ENCODE measurements at regions not wholly inside any gene's neighbourhood (a gene's known extent, or its start where the extent isn't known, plus 50 kb on each side); places are given as distances from the start of the nearest gene placed in this dataset.

- DNase-seq = no peak
- H3K14ac ChIP-seq (ENCODE audit: low read length in 2 of 2) = no peak overlapping the region
- no peak overlapping the region for H4K8ac ChIP-seq (ENCODE audit: low read length)
- no peak overlapping the region for H3K18ac ChIP-seq (ENCODE audit: low read depth in 1 of 2, low read length in 2 of 2)
- no peaks in the 10 kb centered on the region for H3K27me3 ChIP-seq (ENCODE audit: control insufficient read depth in 1 of 2, insufficient read depth in 1 of 2, low read length in 2 of 2)
- no peak overlapping the region for H3K9ac ChIP-seq (ENCODE audit: low read length)
- H2BK5ac ChIP-seq (ENCODE audit: low read depth, low read length, poor library complexity, severe bottlenecking) = no peak overlapping the region
- WGBS = 88% methylated on average over 8 of the region's 9 CpGs
- H3K4me3 ChIP-seq (ENCODE audit: insufficient read depth in 1 of 2, low read depth in 1 of 2, low read length in 2 of 2) = no peak overlapping the region
- no peak overlapping the region for H3K4me2 ChIP-seq (ENCODE audit: low read length, poor library complexity, severe bottlenecking)
- H3K27ac ChIP-seq (ENCODE audit: low read length, poor library complexity, severe bottlenecking) = no peak overlapping the region
- H2BK12ac ChIP-seq (ENCODE audit: low read length in 2 of 2) = no peak overlapping the region
- H2AK5ac ChIP-seq (ENCODE audit: low read length, severe bottlenecking) = no peak overlapping the region
- H3K4ac ChIP-seq (ENCODE audit: low read depth in 1 of 2, low read length in 2 of 2) = no peak overlapping the region
- no peaks in the 10 kb centered on the region for H3K36me3 ChIP-seq (ENCODE audit: control insufficient read depth in 1 of 2, insufficient read depth in 2 of 2, low read depth in 1 of 2, low read length in 2 of 2)
- H3K9me3 ChIP-seq (ENCODE audit: control insufficient read depth, low read length) = no peaks in the 10 kb centered on the region
- H3K4me1 ChIP-seq (ENCODE audit: control insufficient read depth, insufficient read depth, low read depth, low read length) = no peaks in the 10 kb centered on the region
- no peak overlapping the region for H2AFZ ChIP-seq (ENCODE audit: low read depth, low read length)
- H3K79me1 ChIP-seq (replicated peaks; ENCODE audit: low read length, poor library complexity, severe bottlenecking) = no peaks in the 10 kb centered on the region
- no peak overlapping the region for H2BK120ac ChIP-seq (ENCODE audit: low read depth, low read length)
- no peak overlapping the region for H3K23ac ChIP-seq (ENCODE audit: low read length in 2 of 2)
- H2BK15ac ChIP-seq (ENCODE audit: low read depth, poor library complexity, severe bottlenecking) = no peak overlapping the region
- H4K91ac ChIP-seq (ENCODE audit: low read length) = no peak overlapping the region
Observed at GRCh38 chr4:32261196-32261595, 1541.0 kb downstream of the PCDH7 start.

- no peak overlapping the region for H3K14ac ChIP-seq (ENCODE audit: low read length in 2 of 2)
- no peaks in the 10 kb centered on the region for H3K9me3 ChIP-seq (ENCODE audit: control insufficient read depth, low read length)
- no peak overlapping the region for H3K23ac ChIP-seq (ENCODE audit: low read length in 2 of 2)
- H2BK15ac ChIP-seq (ENCODE audit: low read depth, poor library complexity, severe bottlenecking) = no peak overlapping the region
- H3K9ac ChIP-seq (ENCODE audit: low read length) = no peak overlapping the region
- H3K27ac ChIP-seq (ENCODE audit: low read length, poor library complexity, severe bottlenecking) = no peak overlapping the region
- H3K4ac ChIP-seq (ENCODE audit: low read depth in 1 of 2, low read length in 2 of 2) = no peak overlapping the region
- no peaks in the 10 kb centered on the region for H3K79me1 ChIP-seq (replicated peaks; ENCODE audit: low read length, poor library complexity, severe bottlenecking)
- WGBS = no CpG with 5 or more reads among the region's 1 CpG
- no peak overlapping the region for H3K4me3 ChIP-seq (ENCODE audit: insufficient read depth in 1 of 2, low read depth in 1 of 2, low read length in 2 of 2)
- no peaks in the 10 kb centered on the region for H3K4me1 ChIP-seq (ENCODE audit: control insufficient read depth, insufficient read depth, low read depth, low read length)
- no peak overlapping the region for H2BK5ac ChIP-seq (ENCODE audit: low read depth, low read length, poor library complexity, severe bottlenecking)
- DNase-seq = peak; percentile 3
- H4K8ac ChIP-seq (ENCODE audit: low read length) = no peak overlapping the region
- H2BK120ac ChIP-seq (ENCODE audit: low read depth, low read length) = no peak overlapping the region
- H3K27me3 ChIP-seq (ENCODE audit: control insufficient read depth in 1 of 2, insufficient read depth in 1 of 2, low read length in 2 of 2) = no peaks in the 10 kb centered on the region
- H4K91ac ChIP-seq (ENCODE audit: low read length) = no peak overlapping the region
- no peaks in the 10 kb centered on the region for H3K36me3 ChIP-seq (ENCODE audit: control insufficient read depth in 1 of 2, insufficient read depth in 2 of 2, low read depth in 1 of 2, low read length in 2 of 2)
- H2BK12ac ChIP-seq (ENCODE audit: low read length in 2 of 2) = no peak overlapping the region
- no peak overlapping the region for H3K4me2 ChIP-seq (ENCODE audit: low read length, poor library complexity, severe bottlenecking)
- H3K18ac ChIP-seq (ENCODE audit: low read depth in 1 of 2, low read length in 2 of 2) = no peak overlapping the region
- H2AK5ac ChIP-seq (ENCODE audit: low read length, severe bottlenecking) = no peak overlapping the region
- no peak overlapping the region for H2AFZ ChIP-seq (ENCODE audit: low read depth, low read length)
Observed at GRCh38 chr4:32268863-32269262, 1548.7 kb downstream of the PCDH7 start.

GRCh38 chr4:32290102-32290501, 1569.9 kb downstream of the PCDH7 start:
- no peak overlapping the region for H2BK5ac ChIP-seq (ENCODE audit: low read depth, low read length, poor library complexity, severe bottlenecking)
- peaks cover 5% of the 10 kb centered on the region for H3K9me3 ChIP-seq (ENCODE audit: control insufficient read depth, low read length)
- H2BK120ac ChIP-seq (ENCODE audit: low read depth, low read length) = no peak overlapping the region
- H2BK15ac ChIP-seq (ENCODE audit: low read depth, poor library complexity, severe bottlenecking) = no peak overlapping the region
- H3K4me1 ChIP-seq (ENCODE audit: control insufficient read depth, insufficient read depth, low read depth, low read length) = no peaks in the 10 kb centered on the region
- no peak overlapping the region for H2BK12ac ChIP-seq (ENCODE audit: low read length in 2 of 2)
- no peak overlapping the region for H3K14ac ChIP-seq (ENCODE audit: low read length in 2 of 2)
- H3K4me3 ChIP-seq (ENCODE audit: insufficient read depth in 1 of 2, low read depth in 1 of 2, low read length in 2 of 2) = no peak overlapping the region
- no peak overlapping the region for H3K4me2 ChIP-seq (ENCODE audit: low read length, poor library complexity, severe bottlenecking)
- no peak overlapping the region for H2AK5ac ChIP-seq (ENCODE audit: low read length, severe bottlenecking)
- 89% methylated on average over 1 of the region's 1 CpG for WGBS
- no peaks in the 10 kb centered on the region for H3K27me3 ChIP-seq (ENCODE audit: control insufficient read depth in 1 of 2, insufficient read depth in 1 of 2, low read length in 2 of 2)
- no peak overlapping the region for H4K91ac ChIP-seq (ENCODE audit: low read length)
- no peak overlapping the region for H3K18ac ChIP-seq (ENCODE audit: low read depth in 1 of 2, low read length in 2 of 2)
- no peaks in the 10 kb centered on the region for H3K79me1 ChIP-seq (replicated peaks; ENCODE audit: low read length, poor library complexity, severe bottlenecking)
- no peak overlapping the region for H3K27ac ChIP-seq (ENCODE audit: low read length, poor library complexity, severe bottlenecking)
- H2AFZ ChIP-seq (ENCODE audit: low read depth, low read length) = no peak overlapping the region
- H3K23ac ChIP-seq (ENCODE audit: low read length in 2 of 2) = no peak overlapping the region
- no peak overlapping the region for H4K8ac ChIP-seq (ENCODE audit: low read length)
- no peak overlapping the region for H3K4ac ChIP-seq (ENCODE audit: low read depth in 1 of 2, low read length in 2 of 2)
- DNase-seq = no peak
- H3K36me3 ChIP-seq (ENCODE audit: control insufficient read depth in 1 of 2, insufficient read depth in 2 of 2, low read depth in 1 of 2, low read length in 2 of 2) = no peaks in the 10 kb centered on the region
- no peak overlapping the region for H3K9ac ChIP-seq (ENCODE audit: low read length)

GRCh38 chr4:32318926-32319325, 1598.8 kb downstream of the PCDH7 start:
- Histone ChIP-seq H3K9me3 (ENCODE audit: control insufficient read depth, low read length) (peaks cover 3% of the 10 kb centered on the region), H3K9ac (ENCODE audit: low read length) (no peak overlapping the region), H2AFZ (ENCODE audit: low read depth, low read length) (no peak overlapping the region), H3K14ac (ENCODE audit: low read length in 2 of 2) (no peak overlapping the region), H4K8ac (ENCODE audit: low read length) (no peak overlapping the region), H3K18ac (ENCODE audit: low read depth in 1 of 2, low read length in 2 of 2) (no peak overlapping the region), H3K4me1 (ENCODE audit: control insufficient read depth, insufficient read depth, low read depth, low read length) (no peaks in the 10 kb centered on the region), H3K23ac (ENCODE audit: low read length in 2 of 2) (no peak overlapping the region), H2BK120ac (ENCODE audit: low read depth, low read length) (no peak overlapping the region), H3K4me3 (ENCODE audit: insufficient read depth in 1 of 2, low read depth in 1 of 2, low read length in 2 of 2) (no peak overlapping the region), H4K91ac (ENCODE audit: low read length) (no peak overlapping the region), H3K4ac (ENCODE audit: low read depth in 1 of 2, low read length in 2 of 2) (no peak overlapping the region), H3K4me2 (ENCODE audit: low read length, poor library complexity, severe bottlenecking) (no peak overlapping the region), H3K27me3 (ENCODE audit: control insufficient read depth in 1 of 2, insufficient read depth in 1 of 2, low read length in 2 of 2) (no peaks in the 10 kb centered on the region), H3K27ac (ENCODE audit: low read length, poor library complexity, severe bottlenecking) (no peak overlapping the region), H3K79me1 (replicated peaks; ENCODE audit: low read length, poor library complexity, severe bottlenecking) (no peaks in the 10 kb centered on the region), H3K36me3 (ENCODE audit: control insufficient read depth in 1 of 2, insufficient read depth in 2 of 2, low read depth in 1 of 2, low read length in 2 of 2) (no peaks in the 10 kb centered on the region), H2AK5ac (ENCODE audit: low read length, severe bottlenecking) (no peak overlapping the region), H2BK15ac (ENCODE audit: low read depth, poor library complexity, severe bottlenecking) (no peak overlapping the region), H2BK12ac (ENCODE audit: low read length in 2 of 2) (no peak overlapping the region), H2BK5ac (ENCODE audit: low read depth, low read length, poor library complexity, severe bottlenecking) (no peak overlapping the region)
- WGBS = 76% methylated on average over 7 of the region's 7 CpGs
- no peak for DNase-seq
